ENCODE measurements at regions not wholly inside any gene's neighbourhood (a gene's known extent, or its start where the extent isn't known, plus 50 kb on each side); places are given as distances from the start of the nearest gene placed in this dataset.

- Histone ChIP-seq H3K4me1 (ENCODE audit: insufficient read depth, low read length) (no peaks in the 10 kb centered on the region), H3K36me3 (ENCODE audit: insufficient read depth, low read length) (no peaks in the 10 kb centered on the region), H3K4me3 (ENCODE audit: low read depth in 1 of 2, low read length in 2 of 2) (no peak overlapping the region), H3K9me3 (ENCODE audit: insufficient read depth, low read length, severe bottlenecking) (no peaks in the 10 kb centered on the region), H4K20me1 (ENCODE audit: insufficient read depth, low read length) (no peaks in the 10 kb centered on the region), H3K4me2 (ENCODE audit: insufficient read depth, low read length) (no peak overlapping the region), H3K27ac (ENCODE audit: low read length) (no peak overlapping the region), H2AFZ (ENCODE audit: low read depth, low read length) (no peak overlapping the region), H3K27me3 (ENCODE audit: insufficient read depth, low read length, poor library complexity) (no peaks in the 10 kb centered on the region), H3K9ac (ENCODE audit: low read depth, low read length) (no peak overlapping the region), H3K79me2 (ENCODE audit: insufficient read depth, low read length) (no peaks in the 10 kb centered on the region)
- DNase-seq (no peak), ATAC-seq (ENCODE audit: insufficient read depth, low read depth) (no peak)
- TF ChIP-seq CTCF (IDR thresholded peaks at IDR 0.05; ENCODE audit: borderline replicate concordance, extremely low read depth, low read length, poor library complexity, severe bottlenecking) (no peak), EZH2 (IDR thresholded peaks at IDR 0.05; ENCODE audit: borderline replicate concordance, low read depth, low read length, severe bottlenecking) (no peak)
These were observed 601.6 kb downstream of the COL12A1 start for GRCh38 chr6:74604279-74604678.

GRCh38 chr6:74603322-74604076 lies 602.4 kb downstream of the COL12A1 start:
- no peaks in the 10 kb centered on the region for H3K9me3 ChIP-seq (ENCODE audit: insufficient read depth, low read length, severe bottlenecking)
- ATAC-seq (ENCODE audit: insufficient read depth, low read depth) (no peak), DNase-seq (no peak)
- no peak overlapping the region for H3K9ac ChIP-seq (ENCODE audit: low read depth, low read length)
- H3K4me1 ChIP-seq (ENCODE audit: insufficient read depth, low read length), result no peaks in the 10 kb centered on the region
- no peak overlapping the region for H3K4me3 ChIP-seq (ENCODE audit: low read depth in 1 of 2, low read length in 2 of 2)
- H3K79me2 ChIP-seq (ENCODE audit: insufficient read depth, low read length), result no peaks in the 10 kb centered on the region
- no peaks in the 10 kb centered on the region for H3K27me3 ChIP-seq (ENCODE audit: insufficient read depth, low read length, poor library complexity)
- H3K36me3 ChIP-seq (ENCODE audit: insufficient read depth, low read length), result no peaks in the 10 kb centered on the region
- no peak overlapping the region for H3K27ac ChIP-seq (ENCODE audit: low read length)
- H2AFZ ChIP-seq (ENCODE audit: low read depth, low read length), result no peak overlapping the region
- no peak overlapping the region for H3K4me2 ChIP-seq (ENCODE audit: insufficient read depth, low read length)
- H4K20me1 ChIP-seq (ENCODE audit: insufficient read depth, low read length), result no peaks in the 10 kb centered on the region
- TF ChIP-seq EZH2 (IDR thresholded peaks at IDR 0.05; ENCODE audit: borderline replicate concordance, low read depth, low read length, severe bottlenecking) (no peak), CTCF (IDR thresholded peaks at IDR 0.05; ENCODE audit: borderline replicate concordance, extremely low read depth, low read length, poor library complexity, severe bottlenecking) (no peak)

- H3K79me2 ChIP-seq (ENCODE audit: insufficient read depth, low read length), result no peaks in the 10 kb centered on the region
- DNase-seq (no peak), ATAC-seq (ENCODE audit: insufficient read depth, low read depth) (no peak)
- no peak overlapping the region for H3K4me3 ChIP-seq (ENCODE audit: low read depth in 1 of 2, low read length in 2 of 2)
- H3K9me3 ChIP-seq (ENCODE audit: insufficient read depth, low read length, severe bottlenecking), result no peaks in the 10 kb centered on the region
- H3K36me3 ChIP-seq (ENCODE audit: insufficient read depth, low read length), result no peaks in the 10 kb centered on the region
- no peaks in the 10 kb centered on the region for H3K4me1 ChIP-seq (ENCODE audit: insufficient read depth, low read length)
- no peaks in the 10 kb centered on the region for H4K20me1 ChIP-seq (ENCODE audit: insufficient read depth, low read length)
- no peak overlapping the region for H3K4me2 ChIP-seq (ENCODE audit: insufficient read depth, low read length)
- no peak overlapping the region for H3K27ac ChIP-seq (ENCODE audit: low read length)
- TF ChIP-seq CTCF (IDR thresholded peaks at IDR 0.05; ENCODE audit: borderline replicate concordance, extremely low read depth, low read length, poor library complexity, severe bottlenecking), result no peak
- no peak for TF ChIP-seq EZH2 (IDR thresholded peaks at IDR 0.05; ENCODE audit: borderline replicate concordance, low read depth, low read length, severe bottlenecking)
- no peak overlapping the region for H3K9ac ChIP-seq (ENCODE audit: low read depth, low read length)
- H3K27me3 ChIP-seq (ENCODE audit: insufficient read depth, low read length, poor library complexity), result no peaks in the 10 kb centered on the region
- no peak overlapping the region for H2AFZ ChIP-seq (ENCODE audit: low read depth, low read length)
These were observed 603.6 kb downstream of the COL12A1 start for GRCh38 chr6:74602206-74602605.
